K562 (cell line): ENCODE measurements at regions not wholly inside any gene's neighbourhood (a gene's known extent, or its start where the extent isn't known, plus 50 kb on each side); places are given as distances from the start of the nearest gene placed in this dataset.

Experiments
- ATAC-seq: fragments of 200-7000 bp; cut with Tn5 transposase; 3 replicates; pipeline ENCODE4 v1.9.1; 2020; ENCODE audit warnings: moderate library complexity
- BruUV-seq: library from RNA; stranded (reverse); fragments of 400-500 nt; replicated peaks from 2 replicates; lab custom pipeline; 2021; lab: Mats Ljungman, UMichigan
- CTCF ChIA-PET: fragments of 300-600 bp; formaldehyde crosslinking; extraction: SDS; loops from one replicate; lab custom pipeline; 2021; ENCODE audit warnings: low intra/inter-chr PET ratio; lab: Yijun Ruan, JAX
- POLR2A ChIA-PET: fragments of 300-600, 350-650 bp; sonication (Branson Sonifier 250); formaldehyde crosslinking; extraction: SDS; loops from one replicate; lab custom pipeline; 2021; ENCODE audit warnings: antibody characterized with exemption, inconsistent platforms; lab: Yijun Ruan, JAX
- DNase-seq, 4 experiments: peaks; one replicate each; pipeline versions ENCODE4 v3.0.0 to v3.0.0-alpha.2; 2011 to 2018; ENCODE audit warnings: low spot score in 3 of 4, mixed read lengths in 3 of 4; ENCODE audit errors: extremely low read depth in 1 of 4
- FAIRE-seq: peaks from 2 replicates; lab custom pipeline; 2011; peaks lifted over from hg19 to GRCh38; lab: Jason Lieb, UNC
- H2AFZ ChIP-seq: 2 replicates; pipeline ENCODE4 v1.6.0; 2011; ENCODE audit warnings: low read depth, low read length, control low read depth, inconsistent platforms
- H3K27ac ChIP-seq: fragments of 200-600 bp; 3 replicates; pipeline ENCODE4 v1.8.0; 2011; ENCODE audit warnings: low read depth, mild to moderate bottlenecking, control low read depth, inconsistent platforms, low read length, moderate library complexity, mixed read lengths; ENCODE audit errors: extremely low read depth
- H3K27me3 ChIP-seq, 2 experiments: fragments of 300-600 bp in 1 of 2; 2 replicates in 1 of 2; 3 replicates in 1 of 2; pipeline versions ENCODE4 v1.6.0 to v1.8.0; 2011; ENCODE audit warnings: inconsistent platforms in 2 of 2, low read length in 2 of 2, mild to moderate bottlenecking in 1 of 2, mixed read lengths in 1 of 2, moderate library complexity in 1 of 2; ENCODE audit not compliant: control insufficient read depth in 2 of 2, insufficient read depth in 2 of 2
- H3K36me3 ChIP-seq: fragments of 300-600 bp; 3 replicates; pipeline ENCODE4 v1.8.0; 2011; ENCODE audit warnings: mild to moderate bottlenecking, low read length, inconsistent platforms; ENCODE audit not compliant: control insufficient read depth, insufficient read depth
- H3K4me1 ChIP-seq, 2 experiments: fragments of 200-600 bp in 1 of 2; replicated peaks in 1 of 2; 2 replicates in 1 of 2; 3 replicates in 1 of 2; pipeline versions ENCODE4 v1.5.1 to v1.8.0; 2011; ENCODE audit warnings: inconsistent platforms in 2 of 2, low read length in 2 of 2, mild to moderate bottlenecking in 1 of 2, mixed read lengths in 1 of 2, moderate library complexity in 1 of 2; ENCODE audit not compliant: control insufficient read depth in 2 of 2, insufficient read depth in 2 of 2
- H3K4me2 ChIP-seq: 2 replicates; pipeline ENCODE4 v1.6.1; 2011; ENCODE audit warnings: low read length, control low read depth, inconsistent platforms, mixed read lengths; ENCODE audit not compliant: insufficient read depth
- H3K4me3 ChIP-seq: fragments of 200-600 bp; sonication (generic), shearing (Covaris generic); 2 replicates; pipeline ENCODE4 v1.5.1; 2016; ENCODE audit warnings: control low read depth, inconsistent platforms
- H3K79me2 ChIP-seq: fragments of 200-600 bp; 3 replicates; pipeline ENCODE4 v1.8.0; 2011; ENCODE audit warnings: low read length, inconsistent platforms; ENCODE audit not compliant: control insufficient read depth, insufficient read depth
- H3K9ac ChIP-seq, 2 experiments: 2 replicates each; pipeline versions ENCODE4 v1.6.0 to v1.6.1; 2011; ENCODE audit warnings: low read depth in 2 of 2, low read length in 2 of 2, control low read depth in 1 of 2, inconsistent platforms in 1 of 2, mild to moderate bottlenecking in 1 of 2, mixed read lengths in 1 of 2; ENCODE audit not compliant: insufficient read depth in 1 of 2
- H3K9me1 ChIP-seq: one replicate; pipeline ENCODE4 v1.6.0; 2011; ENCODE audit warnings: inconsistent platforms, mild to moderate bottlenecking, low read length, moderate library complexity; ENCODE audit not compliant: control insufficient read depth, insufficient read depth
- H3K9me3 ChIP-seq: replicated peaks from 2 replicates; pipeline ENCODE4 v1.5.1; 2011; ENCODE audit warnings: low read depth, low read length, inconsistent platforms; ENCODE audit not compliant: control insufficient read depth, insufficient read depth
- H4K20me1 ChIP-seq: replicated peaks from 2 replicates; pipeline ENCODE4 v1.6.1; 2011; ENCODE audit warnings: low read length, inconsistent platforms, mixed read lengths; ENCODE audit not compliant: control insufficient read depth, insufficient read depth
- HDAC3 ChIP-seq: fragments of 450-650 bp; IDR thresholded peaks from 2 replicates; pipeline ENCODE4 v1.6.1; 2018; ENCODE audit warnings: borderline replicate concordance, mild to moderate bottlenecking, moderate library complexity; ENCODE audit not compliant: partially characterized antibody
- PRDM10 ChIP-seq: fragments of 450-650 bp; IDR thresholded peaks from 2 replicates; pipeline ENCODE4 v1.6.1; 2018; ENCODE audit not compliant: partially characterized antibody
- SP2 ChIP-seq: IDR thresholded peaks from 2 replicates; pipeline ENCODE4 v1.6.1; 2011; ENCODE audit warnings: mild to moderate bottlenecking, low read depth, low read length, moderate library complexity; ENCODE audit not compliant: poor library complexity, severe bottlenecking; ENCODE audit errors: extremely low read depth
- TBP ChIP-seq: optimal IDR thresholded peaks from 2 replicates; pipeline ENCODE3; 2011; ENCODE audit warnings: low read depth, low read length, improper control_type of control experiment
- ZBTB34 ChIP-seq: fragments of 250-450 bp; sonication (Bioruptor Pico); IDR thresholded peaks from 2 replicates; pipeline ENCODE4 v1.8.0; 2021; ENCODE audit warnings: mild to moderate bottlenecking, moderate library complexity
- ZNF239 ChIP-seq: fragments of 250-450 bp; sonication (Bioruptor Pico); IDR thresholded peaks from 2 replicates; pipeline ENCODE4 v1.4.0; 2020; ENCODE audit warnings: mild to moderate bottlenecking
- ZNF444 ChIP-seq: fragments of 250-450 bp; sonication (Bioruptor Pico); IDR thresholded peaks from 2 replicates; pipeline ENCODE4 v1.4.0; 2020; ENCODE audit warnings: mild to moderate bottlenecking, moderate library complexity
- ZNF584 ChIP-seq: fragments of 200-800 bp; sonication (Bioruptor generic); IDR thresholded peaks from 2 replicates; pipeline ENCODE4 v1.6.1; 2016; ENCODE audit warnings: low read depth, mild to moderate bottlenecking, missing genetic modification characterization, missing compliant biosample characterization
- ZNF778 ChIP-seq: fragments of 450-650 bp; formaldehyde crosslinking; IDR thresholded peaks from 2 replicates; pipeline ENCODE4 v1.4.0; 2020; ENCODE audit warnings: mild to moderate bottlenecking, moderate library complexity
- WGBS: fragments of 100-300 bp; shearing (Covaris generic); methylation state at CpG from one replicate; pipeline ENCODE4 v1.1.6; 2016; ENCODE audit warnings: low coverage, mixed read lengths; ENCODE audit not compliant: insufficient coverage; ENCODE audit errors: missing lambda C conversion rate; 5-methylcytosine and 5-hydroxymethylcytosine counted together
- in situ Hi-C: fragments of 300-500 bp; cut with MboI; formaldehyde crosslinking; loops from 4 replicates; pipeline ENCODE4 v1.15.0; 2018; ENCODE audit warnings: inconsistent platforms, mixed read lengths
- intact Hi-C: fragments of 100-400 bp; cut with micrococcal nuclease; formaldehyde crosslinking; loops from 2 replicates; pipeline ENCODE4 v1.14.2; 2022

GRCh38 chr16:64409783-64410210 lies 712.1 kb downstream of the CDH11 start:
- no peak for DNase-seq
- H3K4me2 ChIP-seq, result no peak overlapping the region

More at GRCh38 chr16:64409783-64410210, 712.1 kb downstream of the CDH11 start:
- no peaks in the 10 kb centered on the region for H3K9me3 ChIP-seq
- FAIRE-seq, result no peak
- in situ Hi-C loops (no loop called here), intact Hi-C loops (no loop called here)
- no peaks in the 10 kb centered on the region for H3K9me1 ChIP-seq
- no peak for ATAC-seq
- POLR2A ChIA-PET, result interaction anchor here (0.7 kb wide), 1 partner anchor 10 kb away, joined by 3 read pairs; no protein-coding TSS in a partner anchor
- no peaks in the 10 kb centered on the region for H4K20me1 ChIP-seq
- no peak overlapping the region for H3K4me3 ChIP-seq
- H3K36me3 ChIP-seq, result no peaks in the 10 kb centered on the region
- no peak for TF ChIP-seq PRDM10
- TF ChIP-seq ZNF584 (CRISPR knock-in tag), result no peak
- TF ChIP-seq ZBTB34 (CRISPR knock-in tag), result no peak
- no peak for TF ChIP-seq ZNF239 (CRISPR knock-in tag)
- TF ChIP-seq ZNF778 (CRISPR knock-in tag), result no peak
- TF ChIP-seq ZNF444, result no peak
- TF ChIP-seq TBP, result no peak
- no peak for TF ChIP-seq SP2
- TF ChIP-seq HDAC3, result no peak
- BruUV-seq, result no TSS peak
- H3K79me2 ChIP-seq, result no peaks in the 10 kb centered on the region
- H3K9ac ChIP-seq, result no peak overlapping the region
- 0% methylated on average over 4 of the region's 4 CpGs for WGBS
- H3K27me3 ChIP-seq, result no peaks in the 10 kb centered on the region
- CTCF ChIA-PET, result no interaction called here
- H3K4me1 ChIP-seq, result no peaks in the 10 kb centered on the region
- H3K27ac ChIP-seq, result no peak overlapping the region
- no peak overlapping the region for H2AFZ ChIP-seq
